AG04449 (cell line): ENCODE measurements at regions not wholly inside any gene's neighbourhood (a gene's known extent, or its start where the extent isn't known, plus 50 kb on each side); places are given as distances from the start of the nearest gene placed in this dataset.

Experiments used
- CTCF ChIA-PET: fragments of 350-600 bp; formaldehyde crosslinking; extraction: SDS; loops from one replicate; lab custom pipeline; 2021; ENCODE audit warnings: antibody characterized with exemption; lab: Yijun Ruan, JAX
- POLR2A ChIA-PET: fragments of 400-600, 350-600 bp; formaldehyde crosslinking; extraction: SDS; loops from one replicate; lab custom pipeline; 2020; ENCODE audit warnings: antibody characterized with exemption, inconsistent platforms; lab: Yijun Ruan, JAX
- DNase-seq: peaks from one replicate; pipeline ENCODE4 v3.0.0-alpha.2; 2010; ENCODE audit warnings: low read depth, low spot score
- H3K4me3 ChIP-seq: 2 replicates; pipeline ENCODE4 v1.5.1; 2011; ENCODE audit warnings: low read depth, mild to moderate bottlenecking, control low read depth, low read length
- CTCF ChIP-seq: IDR thresholded peaks from one replicate; pipeline ENCODE4 v1.5.1; 2011; ENCODE audit warnings: mild to moderate bottlenecking, moderate library complexity, low read length, control low read depth, inconsistent platforms; ENCODE audit not compliant: insufficient read depth; ENCODE audit errors: missing control alignments

DNA sequence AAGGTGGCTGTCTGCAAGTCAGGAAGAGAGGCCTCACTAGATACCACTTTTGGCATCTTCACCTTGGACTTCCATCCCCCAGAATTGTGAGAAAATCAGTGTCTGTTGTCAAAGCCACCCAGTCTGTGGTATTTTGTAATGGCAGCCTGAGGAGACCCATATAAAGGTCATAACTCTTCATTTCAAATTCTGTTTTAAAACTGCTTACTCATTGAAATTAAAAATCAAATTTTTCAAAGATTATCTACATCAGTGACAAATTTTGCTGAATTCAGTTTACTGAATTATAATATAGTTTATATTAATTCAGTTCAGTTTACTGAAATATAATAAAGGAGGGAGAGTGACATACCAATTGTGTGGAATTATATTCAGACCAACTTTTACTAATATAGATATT, 133.1 kb upstream of the IL15 start:
- TF ChIP-seq CTCF, result no peak
- no peak overlapping the region for H3K4me3 ChIP-seq
- no peak for DNase-seq
- ChIA-PET CTCF (no interaction called here), POLR2A (no interaction called here)

- ChIA-PET CTCF (no interaction called here), POLR2A (no interaction called here)
- no peak overlapping the region for H3K4me3 ChIP-seq
- TF ChIP-seq CTCF, result no peak
- no peak for DNase-seq
Observed at GRCh38 chr4:141511055-141511454, 125.3 kb upstream of the IL15 start.

DNA sequence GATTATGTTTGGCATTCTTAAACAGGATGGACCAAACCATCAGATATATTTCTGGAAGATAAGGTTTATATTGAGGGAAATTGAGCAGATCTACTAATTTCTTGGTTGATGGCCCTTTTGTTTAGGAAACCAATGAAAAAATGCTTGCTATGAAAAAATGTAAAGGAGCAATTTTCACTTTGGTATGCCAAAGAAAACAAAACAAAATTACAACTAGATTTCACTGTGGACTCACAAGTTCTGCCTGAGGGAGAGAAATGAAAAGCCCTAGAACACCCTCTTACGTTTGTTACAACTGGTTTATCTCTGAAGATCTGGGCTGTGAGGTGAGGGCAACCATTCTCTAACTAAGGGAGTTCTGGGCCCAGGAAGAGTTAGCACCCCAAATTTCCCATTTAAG, 122.5 kb upstream of the IL15 start:
- ChIA-PET POLR2A (no interaction called here), CTCF (no interaction called here)
- H3K4me3 ChIP-seq, result no peak overlapping the region
- no peak for TF ChIP-seq CTCF
- DNase-seq, result no peak

GRCh38 chr4:141518222-141518621, 118.2 kb upstream of the IL15 start:
- CTCF ChIA-PET, result no interaction called here
- DNase-seq, result no peak
- no peak overlapping the region for H3K4me3 ChIP-seq
- no peak for TF ChIP-seq CTCF
- POLR2A ChIA-PET, result interaction anchor here (0.7 kb wide), 1 partner anchor 381 kb away, joined by 3 read pairs; no protein-coding TSS in a partner anchor

DNA sequence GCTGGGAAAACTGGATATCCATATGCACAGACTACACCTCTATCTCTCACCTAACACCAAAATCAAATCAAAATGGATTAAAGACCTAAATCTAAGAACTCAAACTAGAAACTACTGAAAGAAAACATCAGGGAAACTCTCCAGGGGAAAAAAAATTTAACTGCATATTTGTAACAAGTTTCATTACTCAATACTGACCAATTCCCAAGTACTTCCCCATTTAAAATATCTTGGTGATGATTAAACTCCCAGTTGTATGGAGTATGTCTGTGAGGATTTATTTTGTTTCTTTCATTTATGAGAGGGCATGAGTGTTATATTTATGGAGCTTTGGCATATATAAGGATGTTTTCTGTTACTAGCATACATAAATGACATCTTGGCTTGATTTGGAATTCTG, 112.3 kb upstream of the IL15 start:
- POLR2A ChIA-PET, result no interaction called here
- CTCF ChIA-PET, result no interaction called here
- no peak overlapping the region for H3K4me3 ChIP-seq
- no peak for TF ChIP-seq CTCF
- DNase-seq, result no peak

DNA sequence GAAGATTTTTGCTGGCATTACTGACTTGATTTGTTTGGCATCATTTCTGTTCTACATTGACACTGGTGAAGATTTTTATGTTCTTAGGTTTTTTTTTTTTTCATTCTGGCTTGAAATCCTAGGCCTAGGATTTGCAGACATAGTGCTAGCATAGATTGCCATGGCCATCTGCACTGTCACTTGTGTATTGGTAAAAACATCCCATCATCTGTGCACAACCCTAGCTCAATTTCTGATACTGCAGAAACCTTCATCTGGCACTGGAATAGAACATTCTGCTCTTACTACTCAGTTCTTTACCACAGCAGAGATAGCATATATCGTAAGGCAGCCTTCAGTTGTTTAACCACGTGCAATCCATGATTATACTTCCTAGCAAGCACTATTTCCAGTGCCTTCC, 111.5 kb upstream of the IL15 start:
- ChIA-PET CTCF (interaction anchor here (0.6 kb wide), 1 partner anchor 218 kb away, joined by 3 read pairs; no protein-coding TSS in a partner anchor), POLR2A (no interaction called here)
- H3K4me3 ChIP-seq, result no peak overlapping the region
- TF ChIP-seq CTCF, result no peak
- DNase-seq, result no peak
